GM12891 (cell line): ENCODE measurements at regions not wholly inside any gene's neighbourhood (a gene's known extent, or its start where the extent isn't known, plus 50 kb on each side); places are given as distances from the start of the nearest gene placed in this dataset.

Experiments
- PAX5 ChIP-seq: IDR thresholded peaks from 2 replicates; pipeline ENCODE4 v1.6.1; 2011; ENCODE audit warnings: low read length, moderate library complexity, mild to moderate bottlenecking; ENCODE audit not compliant: insufficient read depth, severe bottlenecking
- POLR2A ChIP-seq: IDR thresholded peaks from 2 replicates; pipeline ENCODE4 v1.6.1; 2011; ENCODE audit warnings: low read depth, low read length, control low read depth
- POLR2AphosphoS5 ChIP-seq: IDR thresholded peaks from 2 replicates; pipeline ENCODE4 v1.6.1; 2011; ENCODE audit warnings: low read depth, low read length, control low read depth
- POU2F2 ChIP-seq: IDR thresholded peaks from 2 replicates; pipeline ENCODE4 v1.6.1; 2011; ENCODE audit warnings: low read depth, mild to moderate bottlenecking, control low read depth, low read length, moderate library complexity

DNA sequence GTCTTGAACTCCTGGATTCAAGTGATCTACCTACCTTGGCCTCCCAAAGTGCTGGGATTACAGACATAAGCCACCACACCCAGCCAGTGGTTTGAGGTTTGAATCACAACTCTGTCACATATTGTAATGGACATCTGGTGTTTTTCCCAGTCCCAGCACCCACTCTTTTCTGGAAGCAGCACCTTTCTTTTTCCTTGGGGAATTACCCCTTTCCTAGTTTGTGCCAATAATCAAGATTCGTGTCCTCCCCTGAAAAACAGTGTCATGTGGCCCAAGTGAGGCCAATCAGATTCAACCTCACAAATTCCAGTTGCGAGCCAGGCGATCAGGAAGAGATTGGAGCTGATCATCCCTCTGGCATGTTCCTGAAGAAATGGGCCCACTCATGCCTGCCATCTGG, 71.7 kb upstream of the SGK1 start:
- TF ChIP-seq PAX5: no peak
- no peak for TF ChIP-seq POLR2A
- no peak for TF ChIP-seq POU2F2
- TF ChIP-seq POLR2AphosphoS5: no peak
